HUES6 (cell line): ENCODE measurements at regions not wholly inside any gene's neighbourhood (a gene's known extent, or its start where the extent isn't known, plus 50 kb on each side); places are given as distances from the start of the nearest gene placed in this dataset.

ENCODE experiments used
- H3K27ac ChIP-seq: 2 replicates; pipeline ENCODE4 v1.7.0; 2013; ENCODE audit warnings: low read depth, mild to moderate bottlenecking, low read length, inconsistent platforms
- H3K27me3 ChIP-seq: 2 replicates; pipeline ENCODE4 v1.6.1; 2013; ENCODE audit warnings: low read length; ENCODE audit not compliant: control insufficient read depth, insufficient read depth
- H3K36me3 ChIP-seq: 2 replicates; pipeline ENCODE4 v1.6.1; 2013; ENCODE audit warnings: low read length; ENCODE audit not compliant: control insufficient read depth, insufficient read depth
- H3K4me1 ChIP-seq: 2 replicates; pipeline ENCODE4 v1.6.1; 2013; ENCODE audit warnings: low read length; ENCODE audit not compliant: control insufficient read depth, insufficient read depth
- H3K4me3 ChIP-seq: 2 replicates; pipeline ENCODE4 v1.5.1; 2013; ENCODE audit warnings: low read depth, low read length
- H3K9ac ChIP-seq: one replicate; pipeline ENCODE4 v1.6.1; 2013; ENCODE audit warnings: mild to moderate bottlenecking, low read length
- H3K9me3 ChIP-seq: 2 replicates; pipeline ENCODE4 v1.6.1; 2013; ENCODE audit warnings: low read depth, low read length; ENCODE audit not compliant: control insufficient read depth, insufficient read depth

DNA sequence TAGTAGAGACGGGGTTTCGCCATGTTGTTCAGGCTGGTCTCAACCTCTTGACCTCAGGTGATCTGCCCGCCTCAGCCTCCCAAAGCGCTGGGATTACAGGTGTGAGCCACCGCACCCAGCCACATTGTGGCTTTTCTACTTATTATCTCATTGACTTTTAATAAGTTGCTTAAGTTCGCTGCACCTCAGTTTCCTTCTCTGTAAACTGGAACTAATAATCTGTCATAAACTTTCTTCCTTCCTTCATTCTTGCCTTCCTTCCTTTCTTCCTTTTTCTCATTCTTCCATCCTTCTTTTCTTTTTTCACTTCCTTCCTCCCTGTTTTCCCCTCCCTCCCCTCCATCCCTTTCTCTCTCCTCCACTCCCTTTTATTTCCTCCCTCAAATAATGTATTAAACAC lies 192.2 kb downstream of the MAF start:
- Histone ChIP-seq H3K36me3 (no peaks in the 10 kb centered on the region), H3K27me3 (no peaks in the 10 kb centered on the region), H3K4me1 (peaks cover 32% of the 10 kb centered on the region), H3K9ac (no peak overlapping the region), H3K9me3 (no peaks in the 10 kb centered on the region), H3K4me3 (no peak overlapping the region), H3K27ac (no peak overlapping the region)

GRCh38 chr16:79407461-79408135 lies 192.9 kb downstream of the MAF start:
- peaks cover 28% of the 10 kb centered on the region for H3K4me1 ChIP-seq
- H3K36me3 ChIP-seq, result no peaks in the 10 kb centered on the region
- no peak overlapping the region for H3K9ac ChIP-seq
- no peak overlapping the region for H3K4me3 ChIP-seq
- no peak overlapping the region for H3K27ac ChIP-seq
- no peaks in the 10 kb centered on the region for H3K27me3 ChIP-seq
- no peaks in the 10 kb centered on the region for H3K9me3 ChIP-seq

DNA sequence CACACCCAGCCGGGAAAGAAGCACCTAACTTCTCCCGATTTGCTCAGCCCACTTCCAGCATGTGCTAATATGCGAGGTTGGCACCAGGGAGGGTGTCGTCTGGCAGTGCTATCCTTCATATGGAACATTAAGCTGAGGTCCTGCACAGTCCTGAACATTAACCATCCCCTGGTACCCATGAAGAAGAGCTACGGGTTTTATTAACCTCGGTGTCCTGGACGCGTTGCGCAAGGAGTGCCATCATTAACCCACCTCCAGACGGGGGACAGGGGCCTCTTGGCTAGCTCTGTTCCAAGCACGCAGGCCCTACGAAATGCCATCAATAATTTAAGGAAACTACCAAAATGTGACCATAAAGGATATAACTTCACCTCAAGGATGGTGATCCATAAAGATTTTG lies 193.5 kb downstream of the MAF start:
- peaks cover 22% of the 10 kb centered on the region for H3K4me1 ChIP-seq
- H3K36me3 ChIP-seq, result no peaks in the 10 kb centered on the region
- H3K9me3 ChIP-seq, result no peaks in the 10 kb centered on the region
- no peaks in the 10 kb centered on the region for H3K27me3 ChIP-seq
- H3K27ac ChIP-seq, result no peak overlapping the region
- H3K4me3 ChIP-seq, result no peak overlapping the region
- no peak overlapping the region for H3K9ac ChIP-seq

DNA sequence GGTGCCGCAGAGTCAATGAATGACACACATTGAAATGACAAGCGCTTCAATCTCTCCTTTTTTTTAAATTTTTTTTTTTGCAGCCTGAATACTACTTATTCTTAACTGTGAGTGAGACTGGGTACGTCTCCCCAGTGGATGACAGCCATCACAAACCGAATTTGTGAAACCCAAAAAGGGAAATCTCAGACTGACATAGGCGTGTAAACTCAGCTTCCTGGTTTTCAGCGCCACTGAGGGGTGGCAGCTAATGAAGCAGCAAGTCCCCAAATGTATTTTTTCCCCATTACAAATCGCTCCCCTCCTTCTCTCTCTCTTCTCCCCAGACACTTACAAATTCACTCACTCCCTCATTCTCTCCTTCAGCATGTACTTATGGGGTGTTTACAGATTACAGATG lies 196.0 kb downstream of the MAF start:
- peaks cover 10% of the 10 kb centered on the region for H3K4me1 ChIP-seq
- H3K4me3 ChIP-seq, result no peak overlapping the region
- no peaks in the 10 kb centered on the region for H3K9me3 ChIP-seq
- H3K36me3 ChIP-seq, result no peaks in the 10 kb centered on the region
- H3K27ac ChIP-seq, result no peak overlapping the region
- no peak overlapping the region for H3K9ac ChIP-seq
- no peaks in the 10 kb centered on the region for H3K27me3 ChIP-seq

DNA sequence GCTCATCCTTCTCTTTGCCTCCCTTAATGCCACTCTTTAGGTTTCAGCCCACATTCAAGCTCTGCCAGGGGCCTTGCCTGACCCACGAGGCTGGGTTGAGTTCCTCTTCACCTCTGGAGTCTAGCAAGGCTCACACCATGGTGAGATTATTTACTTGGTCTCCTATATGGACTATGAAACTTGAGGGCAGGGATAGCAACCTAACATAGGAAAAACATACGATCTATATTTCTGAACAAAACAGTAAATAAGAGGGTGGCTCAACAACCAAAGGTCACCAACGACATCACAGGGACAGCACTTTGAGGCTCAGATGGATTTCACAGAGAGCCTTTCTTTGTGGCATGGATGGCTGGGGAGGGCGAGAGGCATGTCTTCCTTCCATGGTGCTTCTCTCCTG lies 197.0 kb downstream of the MAF start:
- Histone ChIP-seq H3K27me3 (no peaks in the 10 kb centered on the region), H3K4me1 (peaks cover 10% of the 10 kb centered on the region), H3K9me3 (no peaks in the 10 kb centered on the region), H3K4me3 (no peak overlapping the region), H3K27ac (no peak overlapping the region), H3K9ac (no peak overlapping the region), H3K36me3 (no peaks in the 10 kb centered on the region)

- Histone ChIP-seq H3K27me3 (no peaks in the 10 kb centered on the region), H3K9me3 (peaks cover 2% of the 10 kb centered on the region; the same call in 1 of the 2 replicates), H3K36me3 (no peaks in the 10 kb centered on the region), H3K4me3 (no peak overlapping the region), H3K9ac (no peak overlapping the region), H3K4me1 (peaks cover 10% of the 10 kb centered on the region), H3K27ac (no peak overlapping the region)
Measured at GRCh38 chr16:79402920-79403319, 197.6 kb downstream of the MAF start.

DNA sequence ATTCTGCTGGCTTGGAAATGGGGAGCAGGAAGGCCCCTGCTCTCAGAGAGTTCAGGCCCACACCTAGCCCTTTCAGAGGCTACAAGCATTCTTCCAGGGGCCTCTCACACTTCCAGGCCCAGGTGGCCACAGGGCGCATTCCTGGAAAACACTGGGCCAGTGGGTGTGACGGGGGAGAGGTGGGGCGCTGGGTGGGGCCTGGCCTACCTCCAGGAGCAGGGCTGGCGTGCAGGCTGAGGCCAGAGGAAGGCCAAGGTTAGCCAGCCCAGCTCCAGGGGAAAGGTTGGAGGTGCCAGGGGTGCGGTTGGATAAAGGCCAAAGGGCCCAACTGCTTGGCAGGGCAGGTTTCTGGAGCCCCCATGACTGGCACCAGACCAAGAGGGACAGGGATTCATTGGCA lies 198.2 kb downstream of the MAF start:
- Histone ChIP-seq H3K4me3 (no peak overlapping the region), H3K9me3 (peaks cover 3% of the 10 kb centered on the region; the same call in 1 of the 2 replicates), H3K27ac (no peak overlapping the region), H3K36me3 (no peaks in the 10 kb centered on the region), H3K9ac (no peak overlapping the region), H3K27me3 (no peaks in the 10 kb centered on the region), H3K4me1 (peaks cover 5% of the 10 kb centered on the region)

GRCh38 chr16:79401782-79402181 lies 198.8 kb downstream of the MAF start:
- Histone ChIP-seq H3K9me3 (peaks cover 3% of the 10 kb centered on the region; the same call in 1 of the 2 replicates), H3K27ac (no peak overlapping the region), H3K27me3 (no peaks in the 10 kb centered on the region), H3K9ac (no peak overlapping the region), H3K4me3 (no peak overlapping the region), H3K4me1 (no peaks in the 10 kb centered on the region; the same call in 1 of the 2 replicates), H3K36me3 (no peaks in the 10 kb centered on the region)

GRCh38 chr16:79401157-79401556 lies 199.4 kb downstream of the MAF start:
- Histone ChIP-seq H3K36me3 (no peaks in the 10 kb centered on the region), H3K4me1 (no peaks in the 10 kb centered on the region; the same call in 1 of the 2 replicates)

GRCh38 chr16:79400462-79401149 lies 199.9 kb downstream of the MAF start:
- H3K4me3 ChIP-seq, result no peak overlapping the region
- no peaks in the 10 kb centered on the region for H3K27me3 ChIP-seq
- no peak overlapping the region for H3K9ac ChIP-seq
- H3K4me1 ChIP-seq, result no peaks in the 10 kb centered on the region; the same call in 1 of the 2 replicates
- H3K36me3 ChIP-seq, result no peaks in the 10 kb centered on the region
- H3K9me3 ChIP-seq, result peaks cover 3% of the 10 kb centered on the region; the same call in 1 of the 2 replicates
- no peak overlapping the region for H3K27ac ChIP-seq

More at GRCh38 chr16:79401157-79401556, 199.4 kb downstream of the MAF start:
- no peak overlapping the region for H3K27ac ChIP-seq
- H3K27me3 ChIP-seq, result no peaks in the 10 kb centered on the region
- no peak overlapping the region for H3K4me3 ChIP-seq
- peaks cover 3% of the 10 kb centered on the region; the same call in 1 of the 2 replicates for H3K9me3 ChIP-seq
- no peak overlapping the region for H3K9ac ChIP-seq

GRCh38 chr16:79395591-79395990 lies 204.9 kb downstream of the MAF start:
- H3K9me3 ChIP-seq, result peaks cover 3% of the 10 kb centered on the region; the same call in 1 of the 2 replicates
- H3K4me1 ChIP-seq, result no peaks in the 10 kb centered on the region; the same call in 1 of the 2 replicates
- no peaks in the 10 kb centered on the region for H3K36me3 ChIP-seq
- H3K4me3 ChIP-seq, result no peak overlapping the region
- no peak overlapping the region for H3K9ac ChIP-seq
- H3K27me3 ChIP-seq, result no peaks in the 10 kb centered on the region
- no peak overlapping the region for H3K27ac ChIP-seq
